WI38 (cell line): ENCODE measurements at regions not wholly inside any gene's neighbourhood (a gene's known extent, or its start where the extent isn't known, plus 50 kb on each side); places are given as distances from the start of the nearest gene placed in this dataset.

Experiments
- H3K4me3 ChIP-seq: 2 replicates; pipeline ENCODE4 v1.5.1; 2011; ENCODE audit warnings: low read depth, mild to moderate bottlenecking, control low read depth, low read length
- TF ChIP-seq, protein P1 (sequence below): IDR thresholded peaks from 2 replicates; pipeline ENCODE4 v1.5.1; 2012; ENCODE audit warnings: low read depth, mild to moderate bottlenecking, control low read depth, low read length

DNA sequence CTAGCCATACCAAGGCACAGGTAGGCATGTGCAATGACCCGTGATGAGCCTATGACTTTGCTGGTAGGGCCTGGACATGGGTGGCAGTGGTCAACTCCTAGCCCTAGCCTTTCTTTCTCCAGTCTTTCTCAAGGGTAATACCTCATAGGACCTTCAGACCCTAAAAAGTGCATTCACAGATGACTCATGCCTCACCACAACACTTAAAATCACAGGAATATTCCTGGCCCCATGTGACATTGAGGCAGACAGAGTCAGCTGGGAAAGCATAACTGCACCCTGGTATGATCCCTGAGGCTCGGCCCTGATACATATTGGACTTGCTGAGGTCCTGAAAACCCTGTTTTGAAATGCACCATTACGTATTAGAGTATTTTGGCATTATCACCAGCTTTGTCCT lies 449.5 kb downstream of the HINT1 start:
- H3K4me3 ChIP-seq = no peak overlapping the region

DNA sequence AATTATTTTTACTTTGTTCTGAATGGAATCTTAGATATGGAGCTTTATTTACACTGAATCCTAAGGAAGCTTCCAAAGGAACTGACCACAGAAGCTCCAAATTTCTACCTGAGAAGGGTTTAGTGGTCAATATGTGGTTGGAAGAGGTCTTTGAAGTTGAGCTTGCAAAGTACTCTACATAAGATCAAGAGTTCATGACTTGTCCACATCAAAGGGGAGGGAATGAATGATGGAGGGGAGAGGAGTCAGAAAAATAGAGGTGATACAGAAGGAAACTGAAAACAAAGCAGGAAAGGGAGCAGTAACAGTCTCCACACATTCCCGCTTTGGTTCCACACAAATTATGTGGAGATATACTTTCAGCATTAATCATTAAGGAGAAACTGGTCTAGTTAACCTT lies 450.9 kb downstream of the HINT1 start:
- no peak overlapping the region for H3K4me3 ChIP-seq
- TF ChIP-seq, protein P1, sequence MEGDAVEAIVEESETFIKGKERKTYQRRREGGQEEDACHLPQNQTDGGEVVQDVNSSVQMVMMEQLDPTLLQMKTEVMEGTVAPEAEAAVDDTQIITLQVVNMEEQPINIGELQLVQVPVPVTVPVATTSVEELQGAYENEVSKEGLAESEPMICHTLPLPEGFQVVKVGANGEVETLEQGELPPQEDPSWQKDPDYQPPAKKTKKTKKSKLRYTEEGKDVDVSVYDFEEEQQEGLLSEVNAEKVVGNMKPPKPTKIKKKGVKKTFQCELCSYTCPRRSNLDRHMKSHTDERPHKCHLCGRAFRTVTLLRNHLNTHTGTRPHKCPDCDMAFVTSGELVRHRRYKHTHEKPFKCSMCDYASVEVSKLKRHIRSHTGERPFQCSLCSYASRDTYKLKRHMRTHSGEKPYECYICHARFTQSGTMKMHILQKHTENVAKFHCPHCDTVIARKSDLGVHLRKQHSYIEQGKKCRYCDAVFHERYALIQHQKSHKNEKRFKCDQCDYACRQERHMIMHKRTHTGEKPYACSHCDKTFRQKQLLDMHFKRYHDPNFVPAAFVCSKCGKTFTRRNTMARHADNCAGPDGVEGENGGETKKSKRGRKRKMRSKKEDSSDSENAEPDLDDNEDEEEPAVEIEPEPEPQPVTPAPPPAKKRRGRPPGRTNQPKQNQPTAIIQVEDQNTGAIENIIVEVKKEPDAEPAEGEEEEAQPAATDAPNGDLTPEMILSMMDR = no peak

More for the DNA sequence above, 449.5 kb downstream of the HINT1 start:
- TF ChIP-seq, protein P1 = no peak

DNA sequence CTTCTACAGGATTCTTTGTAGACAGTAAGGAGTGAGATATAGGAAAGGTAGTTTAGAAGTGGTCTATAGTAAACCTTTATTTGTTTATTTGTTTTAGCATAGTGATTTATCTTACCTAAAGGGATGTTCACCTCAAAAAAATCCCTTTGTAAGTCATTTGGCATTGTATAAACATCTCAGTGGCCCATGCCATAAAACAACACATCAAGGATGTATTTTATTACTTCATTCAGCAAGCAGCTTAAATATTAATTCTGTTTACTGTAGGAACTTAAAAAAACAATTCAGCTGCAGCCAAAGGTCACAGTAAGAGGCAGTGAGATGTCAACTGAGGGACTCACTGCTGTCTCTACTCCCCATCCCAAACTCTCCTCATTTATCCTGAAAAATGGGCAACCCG lies 452.7 kb downstream of the HINT1 start:
- TF ChIP-seq, protein P1 = no peak
- H3K4me3 ChIP-seq = no peak overlapping the region

DNA sequence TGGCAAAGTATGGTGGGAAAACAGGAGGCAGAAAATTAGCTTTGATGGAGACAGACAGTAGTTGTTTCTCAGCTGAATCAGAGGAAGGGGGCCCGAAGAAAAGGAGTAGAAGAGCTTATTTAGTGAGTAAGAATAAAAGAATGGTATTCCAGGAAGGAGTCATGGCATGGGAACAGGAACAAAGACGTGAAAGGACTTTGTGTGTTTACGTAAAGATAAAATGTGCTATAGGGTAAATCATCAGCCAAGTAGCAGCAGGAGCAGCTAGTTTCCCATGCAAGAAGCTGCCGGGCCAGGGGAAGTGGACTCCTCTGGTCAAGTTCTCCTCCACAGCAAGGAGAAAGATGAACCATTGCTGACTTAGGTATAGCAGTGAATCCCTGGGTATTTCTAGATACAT lies 454.5 kb downstream of the HINT1 start:
- H3K4me3 ChIP-seq = no peak overlapping the region
- TF ChIP-seq, protein P1 = no peak

DNA sequence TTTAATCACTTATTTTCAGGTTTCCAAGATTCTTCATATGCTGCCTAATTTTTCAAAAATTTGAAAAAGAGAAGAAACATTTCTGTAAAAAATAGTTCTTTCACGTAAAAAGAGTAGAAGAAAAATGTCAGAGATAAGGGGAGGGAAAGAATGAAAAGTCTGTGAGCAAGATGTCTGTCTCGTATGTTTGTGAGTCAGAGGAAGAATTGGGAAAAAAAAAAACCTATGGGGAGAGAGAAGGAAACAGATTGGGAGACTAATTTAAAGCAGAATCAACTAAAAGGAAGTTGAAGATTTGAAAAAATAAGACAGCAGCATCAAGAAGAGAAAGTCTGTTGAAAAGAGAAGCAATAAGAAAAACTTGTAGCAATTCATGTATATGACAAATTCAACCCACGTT lies 456.3 kb downstream of the HINT1 start:
- no peak overlapping the region for H3K4me3 ChIP-seq
- TF ChIP-seq, protein P1 = no peak

DNA sequence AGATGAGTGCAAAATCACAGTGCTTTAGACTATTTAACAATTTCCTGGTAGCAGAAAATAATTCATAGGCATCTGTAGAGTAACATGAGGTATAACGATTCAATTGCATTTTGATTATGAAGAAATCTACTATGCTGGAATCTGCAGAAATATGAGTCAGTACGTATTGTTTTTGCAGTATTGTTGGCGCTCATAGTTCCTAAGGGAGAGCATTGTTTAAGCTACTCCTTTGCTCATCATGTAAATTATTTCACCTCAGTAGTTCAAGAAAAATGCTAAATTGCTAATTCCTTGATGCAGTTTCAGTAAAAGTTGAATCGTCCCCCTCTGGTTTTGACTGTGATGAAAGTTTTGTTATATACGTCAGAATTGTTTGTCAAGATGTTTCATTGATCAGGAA lies 458.4 kb downstream of the HINT1 start:
- TF ChIP-seq, protein P1 = no peak
- H3K4me3 ChIP-seq = no peak overlapping the region

DNA sequence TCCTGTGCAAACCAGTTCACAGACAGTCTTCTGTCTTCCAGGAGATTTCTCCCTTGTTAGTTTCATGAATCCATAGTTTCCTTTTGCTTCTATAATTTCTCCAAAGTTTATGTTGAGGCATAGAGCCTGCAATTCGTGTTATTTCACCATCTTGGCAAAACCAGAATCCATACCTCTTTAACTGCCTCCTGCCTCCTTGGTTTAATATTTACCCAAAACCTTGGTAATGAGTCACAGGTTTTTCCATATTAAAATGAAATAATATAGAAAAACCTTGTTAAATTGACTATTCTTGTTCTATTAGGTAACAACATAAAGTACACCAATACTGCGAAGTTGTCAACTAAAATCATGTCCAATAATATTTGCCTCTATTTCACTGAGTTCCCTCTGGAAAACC lies 459.7 kb downstream of the HINT1 start:
- H3K4me3 ChIP-seq = no peak overlapping the region
- TF ChIP-seq, protein P1 = no peak
